HG03342 (cell line): ENCODE measurements at regions not wholly inside any gene's neighbourhood (a gene's known extent, or its start where the extent isn't known, plus 50 kb on each side); places are given as distances from the start of the nearest gene placed in this dataset.

Experiments used
- ATAC-seq: cut with Tn5 transposase; IDR thresholded peaks from one replicate; pipeline ENCODE4 v1.9.1; 2021; ENCODE audit warnings: mild to moderate bottlenecking, moderate library complexity; ENCODE audit not compliant: unreplicated experiment

- peak; percentile 84 for ATAC-seq
These were observed 315.8 kb upstream of the SATB1 start for GRCh38 chr3:18740631-18741583.

DNA sequence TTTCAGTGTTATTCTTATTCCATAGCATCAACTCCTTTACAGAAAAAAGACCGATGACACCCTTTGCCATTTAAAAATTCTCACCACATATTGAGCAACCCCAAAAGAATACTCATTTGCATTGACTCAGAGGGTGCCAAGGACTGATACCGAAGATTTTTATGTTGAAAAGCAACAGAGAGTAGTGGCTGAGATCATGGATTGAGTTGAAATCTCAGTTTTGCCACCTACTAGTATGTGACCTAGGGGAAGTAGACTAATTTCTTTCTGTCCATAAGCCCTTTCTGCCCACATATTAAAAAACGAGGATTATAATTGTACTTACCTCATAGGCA lies 313.9 kb upstream of the SATB1 start:
- ATAC-seq = no peak

DNA sequence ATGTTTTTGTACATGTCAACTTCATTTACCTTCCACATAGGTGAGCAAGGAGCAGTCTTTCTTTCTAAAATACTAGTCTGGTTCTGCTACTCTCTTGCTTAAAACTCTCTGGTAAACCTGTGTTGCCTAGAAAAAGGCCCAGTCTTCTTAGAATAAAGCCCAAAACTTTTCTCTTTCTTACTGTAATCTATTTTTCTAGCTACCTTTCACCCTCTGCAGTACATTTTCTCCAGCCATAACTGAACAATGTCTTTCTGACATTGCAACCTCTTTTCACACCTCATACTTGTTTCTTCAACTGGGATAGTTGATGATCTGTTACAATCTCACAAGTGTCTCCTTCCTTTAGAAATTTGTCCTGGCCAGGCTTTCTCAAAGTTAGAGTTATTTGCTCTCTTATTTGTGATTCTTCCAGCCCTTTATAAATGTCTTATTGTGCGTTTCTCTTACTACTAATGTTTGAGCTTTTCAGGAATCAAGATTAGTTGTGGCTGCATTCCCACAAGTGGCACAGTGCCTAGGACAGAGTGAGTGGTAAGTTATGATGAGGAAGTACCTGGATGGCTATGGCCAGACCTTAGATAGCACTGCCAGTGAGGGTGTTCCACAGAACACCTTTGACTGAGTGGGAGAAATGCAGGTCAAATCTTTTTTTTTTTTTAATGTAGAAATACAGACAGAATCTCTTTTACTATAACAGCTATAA lies 313.4 kb upstream of the SATB1 start:
- no peak for ATAC-seq

DNA sequence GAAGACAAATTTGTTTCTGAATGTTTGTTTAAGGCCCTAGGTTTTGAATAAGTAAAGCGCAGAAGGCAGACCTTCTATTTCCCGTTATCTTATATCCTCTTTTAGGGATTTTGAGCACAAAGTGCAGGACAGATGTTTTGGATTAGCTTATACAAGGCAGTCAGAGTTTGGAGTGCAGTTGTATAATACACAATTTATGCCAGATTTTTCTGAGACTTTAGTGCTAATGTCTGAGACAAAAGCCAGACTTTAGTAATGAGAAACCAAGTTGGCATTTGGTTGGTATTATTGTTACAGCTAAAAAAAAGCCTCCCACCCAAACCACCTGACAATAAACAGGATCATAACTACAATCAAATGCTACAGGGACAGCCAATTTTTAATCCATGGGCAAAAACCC lies 309.9 kb upstream of the SATB1 start:
- ATAC-seq = no peak

GRCh38 chr3:18734309-18734708 lies 309.2 kb upstream of the SATB1 start:
- ATAC-seq = no peak

- ATAC-seq = no peak
These were observed 307.3 kb upstream of the SATB1 start for GRCh38 chr3:18732474-18732873.

GRCh38 chr3:18730491-18730890 lies 305.4 kb upstream of the SATB1 start:
- no peak for ATAC-seq

DNA sequence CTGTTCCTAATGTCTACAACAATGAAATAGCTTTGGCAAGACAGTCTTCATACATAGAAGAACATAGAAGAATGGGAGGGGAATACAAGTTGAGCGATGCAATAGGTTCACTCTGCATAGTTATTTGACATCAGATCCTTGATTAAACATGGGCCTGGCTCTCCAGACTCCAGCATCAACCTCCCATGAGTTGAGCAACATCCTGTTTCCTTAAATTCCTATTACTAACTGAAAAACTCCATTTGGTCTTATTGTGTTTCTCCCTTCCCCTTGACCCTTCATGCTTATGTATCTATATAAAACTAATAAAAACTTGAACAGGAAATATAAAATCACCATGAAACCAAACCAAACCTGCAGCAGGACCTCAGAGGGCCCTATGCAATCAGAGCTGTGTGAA lies 304.5 kb upstream of the SATB1 start:
- no peak for ATAC-seq

DNA sequence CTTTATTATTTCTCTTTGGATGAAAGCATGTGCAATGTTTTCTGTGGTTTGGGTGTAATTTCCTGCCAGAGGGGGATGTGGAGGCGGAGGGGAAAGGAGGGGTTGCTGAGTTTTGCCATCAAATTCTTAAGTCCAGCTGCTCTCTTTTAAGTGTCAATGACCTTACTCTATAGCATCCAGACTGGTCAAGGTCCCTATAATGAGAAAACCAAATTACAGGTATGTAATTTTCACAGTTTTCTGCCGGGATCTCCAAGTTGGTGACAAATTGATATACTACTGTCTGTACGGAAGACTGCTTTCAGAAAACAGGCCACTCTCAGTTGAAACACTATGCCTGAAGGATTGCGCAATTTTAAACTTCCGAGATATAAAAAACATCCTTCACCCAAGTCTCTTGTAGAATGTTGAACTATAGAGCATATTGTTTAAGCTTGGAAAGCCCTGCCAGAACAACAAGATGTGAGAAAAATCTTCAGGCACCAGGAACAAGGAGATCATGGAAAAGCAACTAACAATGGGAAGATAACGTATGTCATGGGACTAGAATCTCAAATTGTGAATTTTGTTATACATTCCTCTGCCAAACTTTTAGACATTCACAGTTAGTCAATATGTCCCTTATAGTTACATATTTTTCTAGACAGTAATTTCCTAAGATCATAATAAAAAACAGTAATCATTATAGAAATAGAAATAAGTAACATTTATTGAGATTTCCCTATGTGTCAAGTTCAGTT lies 300.7 kb upstream of the SATB1 start:
- no peak for ATAC-seq

DNA sequence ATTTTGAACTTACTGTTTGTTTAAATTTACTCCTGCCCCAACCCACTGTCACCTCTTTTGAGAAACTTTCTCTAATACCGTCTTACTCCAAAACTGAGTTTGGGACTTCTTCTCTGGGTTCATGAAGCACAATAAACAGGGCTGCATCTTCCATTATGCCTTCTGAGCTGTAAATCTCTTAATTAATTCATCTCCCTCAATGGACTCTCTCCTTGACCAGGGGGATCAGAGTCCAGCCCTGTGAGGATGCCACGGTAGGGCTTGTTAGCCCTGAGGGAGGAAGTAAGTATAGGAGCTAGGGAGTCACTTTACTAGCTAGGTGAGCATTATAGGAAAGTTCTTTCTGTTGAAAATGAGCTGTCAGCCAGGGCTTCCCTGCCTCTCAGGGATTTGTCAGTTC lies 299.3 kb upstream of the SATB1 start:
- ATAC-seq = no peak

DNA sequence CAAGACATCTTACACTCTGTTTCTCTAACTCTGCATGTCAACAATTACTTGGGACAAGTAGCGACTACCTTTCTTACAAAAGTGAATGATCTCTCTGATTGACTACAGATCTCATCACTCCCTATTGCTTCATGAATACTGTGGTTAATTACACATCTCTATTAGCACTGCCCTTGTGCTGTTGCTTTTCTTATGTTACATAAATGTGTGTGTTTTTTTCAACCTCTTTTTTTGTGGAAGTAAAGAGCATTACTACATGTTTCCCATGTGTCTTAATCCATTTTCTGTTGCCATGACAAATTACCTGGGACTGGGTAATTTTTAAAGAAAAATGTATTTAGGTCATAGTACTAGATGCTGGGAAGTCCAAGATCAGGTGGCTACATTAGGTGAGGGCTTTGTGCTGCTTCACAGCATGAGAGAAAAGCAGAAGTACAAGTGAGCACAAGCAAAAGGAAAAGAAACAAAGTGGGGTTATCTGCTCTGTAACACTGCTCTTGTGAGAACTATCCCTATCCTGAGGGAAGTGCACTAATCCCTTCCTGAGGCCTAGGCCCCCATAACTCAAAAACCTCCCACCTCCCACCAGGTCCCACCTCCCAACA lies 298.2 kb upstream of the SATB1 start:
- ATAC-seq = no peak

- no peak for ATAC-seq
These were observed 295.4 kb upstream of the SATB1 start for GRCh38 chr3:18720543-18720942.

DNA sequence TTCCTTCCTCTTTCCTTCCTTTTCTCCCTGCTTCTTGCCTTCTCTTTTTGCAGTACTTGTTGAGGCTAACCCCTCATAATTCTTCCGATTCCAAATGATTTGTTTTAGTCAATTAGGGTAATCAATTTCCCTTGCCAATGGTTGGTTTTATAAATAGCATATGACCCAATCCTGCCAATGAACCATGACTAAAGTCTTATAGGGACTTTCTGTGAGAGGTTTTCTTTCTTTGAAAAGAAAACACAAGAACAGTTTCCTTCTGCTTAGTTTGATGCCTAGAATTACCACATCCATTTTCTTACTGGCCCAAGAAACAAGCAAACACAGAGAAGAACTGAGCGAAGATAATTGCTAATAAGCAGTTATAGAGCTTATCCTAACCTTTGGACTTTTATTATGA lies 292.5 kb upstream of the SATB1 start:
- ATAC-seq = no peak

- ATAC-seq = no peak
These were observed 291.7 kb upstream of the SATB1 start for GRCh38 chr3:18716821-18717220.

GRCh38 chr3:18716101-18716500 lies 291.0 kb upstream of the SATB1 start:
- no peak for ATAC-seq

DNA sequence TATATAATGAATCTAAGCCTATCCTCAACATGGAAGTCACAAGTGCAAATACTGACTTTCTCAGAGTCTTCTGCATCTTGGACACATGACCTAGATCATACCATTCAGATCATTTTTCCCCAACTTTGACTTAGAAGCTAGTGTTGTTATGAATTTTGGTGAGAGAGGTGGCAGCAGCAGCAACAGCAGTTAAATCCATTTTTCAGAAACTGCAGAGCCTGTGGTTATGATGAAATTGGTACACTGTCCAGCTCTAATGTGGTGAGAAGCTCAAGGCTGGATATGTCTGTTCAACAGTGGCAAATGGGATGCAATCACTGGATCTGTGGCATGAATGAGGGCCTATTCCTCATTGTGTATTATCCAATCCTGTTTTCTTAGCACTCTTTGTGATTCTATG lies 290.1 kb upstream of the SATB1 start:
- no peak for ATAC-seq

GRCh38 chr3:18713577-18713951 lies 288.4 kb upstream of the SATB1 start:
- ATAC-seq = no peak

DNA sequence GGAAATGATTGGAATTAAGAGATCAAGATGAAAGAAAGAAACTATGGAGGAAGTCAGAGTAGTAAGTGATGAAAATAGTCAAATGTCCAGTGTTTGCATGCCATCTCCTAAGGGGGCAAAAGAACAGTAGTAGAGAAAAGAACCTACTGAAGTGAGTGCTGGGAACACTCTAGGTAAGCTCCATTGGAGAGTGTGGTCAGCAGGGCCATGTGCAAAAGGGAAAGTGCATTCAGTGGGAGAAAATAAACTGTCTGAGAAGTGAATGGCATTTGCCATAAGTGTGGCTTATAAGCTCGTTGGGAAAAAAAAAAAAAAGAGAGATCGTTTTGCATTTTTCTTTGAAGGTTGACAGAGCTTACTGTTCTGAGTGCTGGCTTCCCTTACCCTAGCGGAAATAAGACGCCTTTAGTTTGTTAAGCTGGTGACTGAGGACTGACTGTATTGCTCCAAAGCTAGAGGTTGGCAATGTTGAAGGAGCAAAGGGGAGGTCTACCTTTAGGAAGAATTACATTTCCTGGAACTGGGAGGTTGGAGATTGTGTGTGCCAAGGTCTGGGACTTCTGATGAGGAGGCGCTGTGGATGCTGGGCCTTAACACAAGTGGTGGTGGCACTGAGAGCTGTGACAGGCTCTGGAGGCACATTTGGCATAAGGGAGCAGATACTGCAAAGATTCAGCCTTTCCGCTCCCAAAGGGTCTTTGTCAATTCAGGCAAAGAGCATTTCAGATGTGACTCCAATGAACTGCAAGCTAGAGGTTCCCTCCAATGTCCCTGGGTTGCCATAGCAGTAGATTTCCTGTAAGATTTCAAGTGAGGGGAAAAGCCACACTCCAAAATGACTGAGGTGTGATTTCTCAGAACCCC lies 287.8 kb upstream of the SATB1 start:
- ATAC-seq = no peak

DNA sequence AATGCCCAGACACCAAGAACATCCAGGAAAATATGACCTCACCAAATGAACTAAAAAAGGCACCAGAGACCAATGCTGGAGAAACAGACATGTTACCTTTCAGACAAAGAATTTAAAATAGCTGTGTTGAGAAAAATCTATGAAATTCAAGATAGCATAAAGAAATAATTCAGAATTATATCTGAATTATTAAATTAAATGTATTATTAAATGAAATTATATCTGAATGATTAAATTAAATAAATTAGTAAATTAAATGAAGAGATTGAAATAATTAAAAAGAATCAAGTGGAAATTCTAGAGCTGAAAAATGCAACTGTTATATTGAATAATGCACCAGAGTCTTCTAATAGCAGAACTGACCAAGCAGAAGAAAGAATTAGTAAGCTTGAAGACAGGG lies 279.2 kb upstream of the SATB1 start:
- ATAC-seq = no peak

DNA sequence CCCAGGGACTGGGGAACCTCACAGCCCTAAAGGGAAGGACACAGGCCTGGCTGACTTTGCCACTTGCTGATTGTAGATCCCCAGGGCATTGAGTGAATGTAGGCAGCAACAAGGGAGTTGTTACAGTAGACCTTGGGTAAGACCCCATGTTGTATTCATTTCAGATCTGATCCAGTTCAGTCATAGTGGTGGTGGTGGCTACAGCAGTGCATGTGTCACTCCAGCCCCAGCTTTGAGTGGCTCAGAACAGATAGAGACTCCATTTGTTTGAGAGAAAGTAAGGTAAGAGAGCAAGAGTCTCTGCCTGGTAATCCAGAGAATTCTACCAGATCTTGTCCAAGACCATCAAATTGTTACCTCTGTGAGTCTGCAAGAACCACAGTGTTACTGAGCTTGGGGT lies 278.7 kb upstream of the SATB1 start:
- no peak for ATAC-seq
